ENCODE measurements at regions not wholly inside any gene's neighbourhood (a gene's known extent, or its start where the extent isn't known, plus 50 kb on each side); places are given as distances from the start of the nearest gene placed in this dataset.

DNA sequence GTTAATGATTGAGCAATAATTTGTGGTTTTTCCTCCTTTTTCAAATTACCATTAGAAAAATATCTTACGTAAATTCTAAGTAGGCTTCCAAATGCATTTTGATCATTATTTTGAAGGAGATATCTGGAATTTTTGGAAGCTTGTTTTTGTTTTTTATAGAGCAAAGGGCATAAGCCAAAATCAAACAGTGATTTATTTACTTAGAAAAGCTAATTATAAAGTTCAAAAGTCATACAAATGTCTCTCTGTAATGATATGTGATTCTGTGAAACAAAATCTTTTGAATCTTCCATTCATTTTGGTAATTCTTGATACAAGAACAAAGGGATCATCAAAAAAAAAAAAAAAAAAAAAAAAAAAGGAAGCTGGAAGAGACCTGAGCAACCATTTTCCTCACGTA is 416.8 kb downstream of the ETNK1 start:
- no peak for DNase-seq (ENCODE audit: extremely low read depth, low read depth)
- TF ChIP-seq, protein P1, sequence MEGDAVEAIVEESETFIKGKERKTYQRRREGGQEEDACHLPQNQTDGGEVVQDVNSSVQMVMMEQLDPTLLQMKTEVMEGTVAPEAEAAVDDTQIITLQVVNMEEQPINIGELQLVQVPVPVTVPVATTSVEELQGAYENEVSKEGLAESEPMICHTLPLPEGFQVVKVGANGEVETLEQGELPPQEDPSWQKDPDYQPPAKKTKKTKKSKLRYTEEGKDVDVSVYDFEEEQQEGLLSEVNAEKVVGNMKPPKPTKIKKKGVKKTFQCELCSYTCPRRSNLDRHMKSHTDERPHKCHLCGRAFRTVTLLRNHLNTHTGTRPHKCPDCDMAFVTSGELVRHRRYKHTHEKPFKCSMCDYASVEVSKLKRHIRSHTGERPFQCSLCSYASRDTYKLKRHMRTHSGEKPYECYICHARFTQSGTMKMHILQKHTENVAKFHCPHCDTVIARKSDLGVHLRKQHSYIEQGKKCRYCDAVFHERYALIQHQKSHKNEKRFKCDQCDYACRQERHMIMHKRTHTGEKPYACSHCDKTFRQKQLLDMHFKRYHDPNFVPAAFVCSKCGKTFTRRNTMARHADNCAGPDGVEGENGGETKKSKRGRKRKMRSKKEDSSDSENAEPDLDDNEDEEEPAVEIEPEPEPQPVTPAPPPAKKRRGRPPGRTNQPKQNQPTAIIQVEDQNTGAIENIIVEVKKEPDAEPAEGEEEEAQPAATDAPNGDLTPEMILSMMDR (IDR thresholded peaks at IDR 0.05; ENCODE audit: low read depth, low read length) = no peak

DNA sequence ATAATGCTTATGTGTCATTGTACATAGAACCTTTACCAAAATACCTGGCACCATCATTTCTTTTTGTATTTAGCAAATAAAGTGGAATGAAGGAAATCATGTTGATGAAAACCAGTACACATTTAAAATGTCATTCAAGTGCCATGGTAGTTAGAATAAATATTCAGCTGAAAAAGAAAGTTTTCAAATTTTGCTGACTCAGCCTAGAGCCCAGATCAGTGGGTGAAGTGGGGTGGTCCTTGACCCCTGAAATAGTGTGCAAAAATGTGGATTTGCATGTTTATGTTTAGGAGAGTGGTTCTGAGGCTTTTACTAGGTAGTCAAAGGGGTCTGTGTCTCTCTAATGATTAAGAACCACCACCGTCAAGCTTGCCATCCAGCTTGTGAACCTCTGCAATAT is 418.7 kb downstream of the ETNK1 start:
- no peak for DNase-seq (ENCODE audit: extremely low read depth, low read depth)
- TF ChIP-seq, protein P1 (IDR thresholded peaks at IDR 0.05; ENCODE audit: low read depth, low read length) = no peak

DNA sequence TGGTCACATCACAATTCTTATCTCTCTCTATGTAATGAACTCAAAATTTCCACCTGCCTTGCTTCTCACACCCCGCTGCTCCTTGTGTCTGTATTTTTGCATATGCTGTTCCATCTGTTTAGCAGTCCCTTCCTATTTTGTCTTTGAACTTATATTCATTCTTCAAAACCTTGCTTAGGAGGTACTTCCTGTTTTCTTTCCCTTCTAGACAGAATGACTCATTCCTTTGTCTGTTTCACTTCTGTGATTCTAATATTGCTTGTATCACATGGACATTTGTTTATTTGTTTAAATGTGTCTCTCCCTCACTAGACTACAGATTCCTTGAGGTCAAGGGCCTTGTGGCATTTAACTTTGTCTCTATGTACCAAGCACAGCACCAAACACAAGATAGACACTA is 424.2 kb downstream of the ETNK1 start:
- DNase-seq (ENCODE audit: extremely low read depth, low read depth) = no peak

GRCh38 chr12:23055004-23055403 is 430.0 kb downstream of the ETNK1 start:
- no peak for DNase-seq (ENCODE audit: extremely low read depth, low read depth)
- TF ChIP-seq, protein P1 (IDR thresholded peaks at IDR 0.05; ENCODE audit: low read depth, low read length) = peak; percentile 22

More for the DNA sequence above, 424.2 kb downstream of the ETNK1 start:
- TF ChIP-seq, protein P1 (IDR thresholded peaks at IDR 0.05; ENCODE audit: low read depth, low read length) = no peak

DNA sequence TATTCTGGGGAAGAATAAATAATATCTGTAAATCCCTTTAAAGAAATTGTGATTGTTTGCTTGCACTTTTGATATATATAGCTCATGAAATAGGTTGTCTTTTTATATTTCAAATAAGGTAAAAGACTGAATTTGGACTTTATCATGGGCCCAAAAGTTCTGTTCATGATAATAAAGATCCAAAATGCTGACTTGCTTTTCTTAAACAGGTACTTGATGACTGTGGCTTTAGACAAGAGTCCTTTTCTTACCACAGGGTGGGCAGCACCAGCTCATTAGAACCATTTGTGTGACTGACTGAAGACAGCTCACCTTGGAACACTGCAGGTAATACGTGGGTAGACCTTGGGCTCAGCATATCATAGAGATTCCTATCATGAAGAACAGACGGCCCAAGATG is 432.6 kb downstream of the ETNK1 start:
- TF ChIP-seq, protein P1 (IDR thresholded peaks at IDR 0.05; ENCODE audit: low read depth, low read length) = no peak
- DNase-seq (ENCODE audit: extremely low read depth, low read depth) = no peak

DNA sequence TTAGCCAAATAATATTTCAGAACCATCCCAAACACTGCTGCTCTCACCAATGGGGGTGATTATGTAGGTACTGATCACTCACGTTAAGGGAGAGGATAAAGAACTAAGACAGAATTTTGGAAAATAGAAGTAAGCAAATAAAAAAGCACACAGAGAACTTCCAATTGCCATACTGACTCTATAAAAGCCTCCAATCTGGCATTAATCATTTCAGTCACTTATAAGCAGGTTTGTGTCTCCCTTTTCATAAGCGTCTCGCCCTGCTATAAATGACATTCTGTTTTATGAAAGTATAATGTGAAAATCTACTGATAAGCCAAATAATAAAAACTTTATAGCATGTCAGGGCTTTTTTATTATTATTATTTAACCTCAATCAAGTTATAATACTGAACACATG is 435.2 kb downstream of the ETNK1 start:
- no peak for DNase-seq (ENCODE audit: extremely low read depth, low read depth)
- TF ChIP-seq, protein P1 (IDR thresholded peaks at IDR 0.05; ENCODE audit: low read depth, low read length) = no peak

DNA sequence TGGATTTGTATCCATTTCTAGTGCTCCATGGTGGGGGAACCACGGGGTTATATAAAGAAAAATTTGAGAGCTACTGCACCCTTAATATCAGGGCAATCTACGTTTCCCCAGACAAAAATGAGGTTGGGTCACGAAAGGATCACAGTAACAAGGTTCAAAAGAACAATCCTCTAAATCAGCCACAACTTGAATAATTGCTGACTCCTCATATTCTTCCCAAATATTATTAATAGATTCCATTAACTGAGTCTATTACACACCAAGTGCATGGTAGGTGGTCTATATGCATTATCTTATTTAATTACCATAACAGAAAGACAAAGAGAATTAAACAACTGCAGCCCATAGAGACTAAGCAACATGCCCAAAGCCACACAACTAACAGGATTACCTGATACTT is 438.2 kb downstream of the ETNK1 start:
- no peak for DNase-seq (ENCODE audit: extremely low read depth, low read depth)
- TF ChIP-seq, protein P1 (IDR thresholded peaks at IDR 0.05; ENCODE audit: low read depth, low read length) = no peak

All from AG09319 (cell line).